GM12878 (cell line): ENCODE measurements at regions not wholly inside any gene's neighbourhood (a gene's known extent, or its start where the extent isn't known, plus 50 kb on each side); places are given as distances from the start of the nearest gene placed in this dataset.

ENCODE experiments used
- ATAC-seq: fragments of 200-7000 bp; cut with Tn5 transposase; 3 replicates; pipeline ENCODE4 v1.9.1; 2020; ENCODE audit warnings: mild to moderate bottlenecking, moderate library complexity
- BruUV-seq: library from RNA; stranded (reverse); fragments of 400-500 nt; replicated peaks from 2 replicates; lab custom pipeline; 2021; lab: Mats Ljungman, UMichigan
- CTCF ChIA-PET: fragments of 300-600 bp; sonication (Branson Sonifier 250); formaldehyde crosslinking; extraction: SDS; loops from one replicate; lab custom pipeline; 2021; ENCODE audit warnings: inconsistent platforms; lab: Yijun Ruan, JAX
- POLR2A ChIA-PET: fragments of 350-600 bp; formaldehyde crosslinking; extraction: SDS; loops from one replicate; lab custom pipeline; 2021; ENCODE audit warnings: inconsistent platforms; lab: Charles Lee
- RAD21 ChIA-PET: fragments of 300-600 bp; sonication (Branson Sonifier 250); formaldehyde crosslinking; loops from one replicate; lab custom pipeline; 2023; ENCODE audit warnings: antibody characterized with exemption; ENCODE audit not compliant: unreplicated experiment; lab: Charles Lee
- SMC1A ChIA-PET: fragments of 300-600 bp; sonication (Branson Sonifier 250); formaldehyde crosslinking; loops from one replicate; lab custom pipeline; 2023; ENCODE audit not compliant: unreplicated experiment, uncharacterized antibody; lab: Charles Lee
- DNase-seq: peaks from one replicate; pipeline ENCODE4 v3.0.0-alpha.2; 2011; ENCODE audit warnings: low read depth, low spot score
- FAIRE-seq: peaks from 3 replicates; lab custom pipeline; 2011; peaks lifted over from hg19 to GRCh38; lab: Jason Lieb, UNC
- H2AFZ ChIP-seq: 2 replicates; pipeline ENCODE4 v1.6.0; 2011; ENCODE audit warnings: low read depth, low read length, control low read depth; ENCODE audit not compliant: control insufficient read depth
- H3K27ac ChIP-seq: 2 replicates; pipeline ENCODE4 v1.5.1; 2011; ENCODE audit warnings: control low read depth; ENCODE audit not compliant: control insufficient read depth, insufficient read depth
- H3K27me3 ChIP-seq, 2 experiments: replicated peaks in 1 of 2; 2 replicates each; pipeline versions ENCODE4 v1.6.0 to v1.6.1; 2011; ENCODE audit warnings: low read length in 1 of 2; ENCODE audit not compliant: control insufficient read depth in 2 of 2, insufficient read depth in 2 of 2
- H3K36me3 ChIP-seq, 2 experiments: 2 replicates each; pipeline ENCODE4 v1.5.1; 2011; ENCODE audit warnings: low read length in 1 of 2; ENCODE audit not compliant: control insufficient read depth in 2 of 2, insufficient read depth in 2 of 2
- H3K4me1 ChIP-seq: 2 replicates; pipeline ENCODE4 v1.6.1; 2011; ENCODE audit warnings: mild to moderate bottlenecking, low read length, moderate library complexity, mixed read lengths; ENCODE audit not compliant: control insufficient read depth, insufficient read depth
- H3K4me2 ChIP-seq: 2 replicates; pipeline ENCODE4 v1.6.0; 2011; ENCODE audit warnings: control low read depth; ENCODE audit not compliant: control insufficient read depth, insufficient read depth
- H3K4me3 ChIP-seq: fragments of 200-600 bp; sonication (generic); 2 replicates; pipeline ENCODE4 v1.5.1; 2016
- H3K79me2 ChIP-seq: 2 replicates; pipeline ENCODE4 v1.6.0; 2011; ENCODE audit warnings: low read length; ENCODE audit not compliant: control insufficient read depth, insufficient read depth
- H3K9ac ChIP-seq: 2 replicates; pipeline ENCODE4 v1.8.0; 2011; ENCODE audit warnings: low read length, control low read depth, mixed read lengths; ENCODE audit not compliant: control insufficient read depth, insufficient read depth
- H3K9me3 ChIP-seq: replicated peaks from 3 replicates; pipeline ENCODE4 v1.5.1; 2011; ENCODE audit warnings: mild to moderate bottlenecking, low read length; ENCODE audit not compliant: control insufficient read depth, insufficient read depth
- H4K20me1 ChIP-seq: 2 replicates; pipeline ENCODE4 v1.6.0; 2011; ENCODE audit not compliant: control insufficient read depth, insufficient read depth
- CREB1 ChIP-seq: IDR thresholded peaks from 2 replicates; pipeline ENCODE4 v1.6.1; 2012; ENCODE audit warnings: low read depth, mild to moderate bottlenecking, inconsistent platforms
- IKZF1 ChIP-seq: fragments of 450-650 bp; conservative IDR thresholded peaks from 2 replicates; pipeline ENCODE4 v1.6.1; 2017; ENCODE audit warnings: antibody characterized with exemption, mild to moderate bottlenecking
- MYB ChIP-seq: fragments of 150-350 bp; IDR thresholded peaks from 2 replicates; pipeline ENCODE4 v1.6.1; 2014; ENCODE audit warnings: mild to moderate bottlenecking, low read depth, low read length, borderline replicate concordance
- NFYA ChIP-seq: IDR thresholded peaks from 2 replicates; pipeline ENCODE4 v1.6.1; 2011; ENCODE audit warnings: low read depth, mild to moderate bottlenecking, low read length, improper control_type of control experiment, borderline replicate concordance
- RAD21 ChIP-seq: IDR thresholded peaks from 2 replicates; pipeline ENCODE4 v1.6.1; 2011; ENCODE audit warnings: mild to moderate bottlenecking, low read depth, low read length, moderate library complexity; ENCODE audit not compliant: insufficient read depth
- RAD51 ChIP-seq: fragments of 450-650 bp; IDR thresholded peaks from 2 replicates; pipeline ENCODE4 v1.6.1; 2016; ENCODE audit warnings: moderate library complexity, mild to moderate bottlenecking, inconsistent platforms
- SMAD1 ChIP-seq: fragments of 450-650 bp; IDR thresholded peaks from 2 replicates; pipeline ENCODE4 v1.6.1; 2018; ENCODE audit warnings: mild to moderate bottlenecking, low read depth; ENCODE audit not compliant: partially characterized antibody
- SMARCA5 ChIP-seq: fragments of 450-650 bp; IDR thresholded peaks from 2 replicates; pipeline ENCODE4 v1.6.1; 2017; ENCODE audit warnings: mild to moderate bottlenecking
- SP1 ChIP-seq: IDR thresholded peaks from one replicate; pipeline ENCODE4 v1.6.1; 2011; ENCODE audit warnings: low read depth, low read length
- ZNF217 ChIP-seq: fragments of 450-650 bp; IDR thresholded peaks from 2 replicates; pipeline ENCODE4 v1.6.1; 2017; ENCODE audit warnings: antibody characterized with exemption, mild to moderate bottlenecking
- ZSCAN29 ChIP-seq: fragments of 450-650 bp; IDR thresholded peaks from 2 replicates; pipeline ENCODE4 v1.6.1; 2017; ENCODE audit warnings: mild to moderate bottlenecking, moderate library complexity
- WGBS: methylation state at CpG from one replicate; pipeline ENCODE4 v1.1.6; 2016; ENCODE audit warnings: low lambda C conversion rate; ENCODE audit not compliant: insufficient replicate concordance, insufficient coverage; ENCODE audit errors: missing lambda C conversion rate; 5-methylcytosine and 5-hydroxymethylcytosine counted together
- in situ Hi-C: fragments of 300-500 bp; cut with MboI; formaldehyde crosslinking; loops from 9 replicates; pipeline ENCODE4 v1.14.3; 2018; ENCODE audit warnings: mixed read lengths
- intact Hi-C: fragments of 100-400 bp; cut with micrococcal nuclease; formaldehyde crosslinking; loops from one replicate; pipeline ENCODE4 v1.14.2; 2022; ENCODE audit not compliant: unreplicated experiment
- TF ChIP-seq, protein P1 (sequence below): fragments of 450-650 bp; IDR thresholded peaks from 2 replicates; pipeline ENCODE4 v1.6.1; 2017; ENCODE audit warnings: mild to moderate bottlenecking, low read depth, inconsistent platforms; ENCODE audit not compliant: poor library complexity, severe bottlenecking
- TF ChIP-seq, protein P2 (sequence below): fragments of 150-350 bp; IDR thresholded peaks from 2 replicates; pipeline ENCODE4 v1.6.1; 2014; ENCODE audit warnings: mild to moderate bottlenecking, low read depth, low read length
- TF ChIP-seq, protein P3 (sequence below): fragments of 450-650 bp; IDR thresholded peaks from 2 replicates; pipeline ENCODE4 v1.6.1; 2016; ENCODE audit warnings: mild to moderate bottlenecking

DNA sequence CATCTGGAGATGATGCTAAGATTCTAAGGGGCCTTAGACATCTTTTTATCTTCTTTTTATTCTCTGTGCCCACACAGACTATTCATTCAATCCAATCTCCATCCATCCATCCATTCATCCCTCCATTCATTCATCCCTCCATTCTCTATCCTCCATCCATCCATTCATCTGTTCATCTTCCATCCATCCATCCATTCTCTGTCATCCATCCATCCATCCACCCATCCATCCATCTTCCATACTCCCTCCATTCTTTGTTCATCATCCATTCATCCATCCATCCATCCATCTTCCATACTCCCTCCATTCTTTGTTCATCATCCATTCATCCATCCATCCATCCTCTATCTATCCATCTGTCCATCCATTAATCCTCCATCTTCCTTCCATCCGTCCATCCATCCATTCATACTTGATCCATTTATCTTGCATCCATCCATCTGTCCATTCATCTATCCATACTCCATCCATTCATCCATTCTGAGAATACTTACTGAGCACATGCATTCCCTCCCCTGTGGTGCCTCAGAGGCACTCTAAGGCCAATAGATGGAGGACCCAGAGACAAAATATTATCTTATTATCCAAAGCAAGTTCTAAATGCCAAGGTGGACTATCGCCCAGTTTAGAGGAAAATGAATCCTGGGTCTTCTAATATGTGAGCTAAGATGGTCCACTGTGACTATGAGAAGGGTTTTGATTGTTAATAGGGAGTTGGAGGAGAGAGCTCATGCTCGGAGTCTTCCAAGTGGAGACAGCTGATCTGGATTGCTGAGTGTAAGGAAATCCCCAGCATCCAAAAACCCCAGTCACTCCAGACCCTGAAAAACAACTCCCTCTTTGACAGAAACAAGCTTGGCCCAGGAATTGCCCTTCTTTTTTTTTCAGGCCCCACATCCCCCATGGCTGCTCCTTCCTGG, 152.6 kb upstream of the MYCN start:
- Histone ChIP-seq H3K4me2 (no peak overlapping the region), H3K9me3 (no peaks in the 10 kb centered on the region), H3K27me3 (peaks cover 0 to 2% of the 10 kb centered on the region in 2 experiments; a peak in 2 of 4 replicates), H4K20me1 (no peaks in the 10 kb centered on the region), H3K79me2 (no peaks in the 10 kb centered on the region), H3K27ac (no peak overlapping the region), H3K36me3 (no peaks in the 10 kb centered on the region), H2AFZ (no peak overlapping the region), H3K4me3 (no peak overlapping the region), H3K4me1 (no peaks in the 10 kb centered on the region), H3K9ac (no peak overlapping the region)
- no peak for ATAC-seq
- in situ Hi-C loops (no loop called here), intact Hi-C loops (no loop called here)
- FAIRE-seq = no peak
- RAD21 ChIA-PET = no interaction called here
- BruUV-seq = no TSS peak
- POLR2A ChIA-PET = no interaction called here
- SMC1A ChIA-PET = no interaction called here
- CTCF ChIA-PET = no interaction called here
- TF ChIP-seq RAD51 (no peak), IKZF1 (no peak), SMARCA5 (no peak), SP1 (no peak), MYB (no peak), NFYA (no peak), SMAD1 (no peak), ZSCAN29 (no peak), CREB1 (no peak), RAD21 (no peak), ZNF217 (no peak)
- TF ChIP-seq, protein P1, sequence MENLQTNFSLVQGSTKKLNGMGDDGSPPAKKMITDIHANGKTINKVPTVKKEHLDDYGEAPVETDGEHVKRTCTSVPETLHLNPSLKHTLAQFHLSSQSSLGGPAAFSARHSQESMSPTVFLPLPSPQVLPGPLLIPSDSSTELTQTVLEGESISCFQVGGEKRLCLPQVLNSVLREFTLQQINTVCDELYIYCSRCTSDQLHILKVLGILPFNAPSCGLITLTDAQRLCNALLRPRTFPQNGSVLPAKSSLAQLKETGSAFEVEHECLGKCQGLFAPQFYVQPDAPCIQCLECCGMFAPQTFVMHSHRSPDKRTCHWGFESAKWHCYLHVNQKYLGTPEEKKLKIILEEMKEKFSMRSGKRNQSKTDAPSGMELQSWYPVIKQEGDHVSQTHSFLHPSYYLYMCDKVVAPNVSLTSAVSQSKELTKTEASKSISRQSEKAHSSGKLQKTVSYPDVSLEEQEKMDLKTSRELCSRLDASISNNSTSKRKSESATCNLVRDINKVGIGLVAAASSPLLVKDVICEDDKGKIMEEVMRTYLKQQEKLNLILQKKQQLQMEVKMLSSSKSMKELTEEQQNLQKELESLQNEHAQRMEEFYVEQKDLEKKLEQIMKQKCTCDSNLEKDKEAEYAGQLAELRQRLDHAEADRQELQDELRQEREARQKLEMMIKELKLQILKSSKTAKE = no peak
- TF ChIP-seq, protein P2, sequence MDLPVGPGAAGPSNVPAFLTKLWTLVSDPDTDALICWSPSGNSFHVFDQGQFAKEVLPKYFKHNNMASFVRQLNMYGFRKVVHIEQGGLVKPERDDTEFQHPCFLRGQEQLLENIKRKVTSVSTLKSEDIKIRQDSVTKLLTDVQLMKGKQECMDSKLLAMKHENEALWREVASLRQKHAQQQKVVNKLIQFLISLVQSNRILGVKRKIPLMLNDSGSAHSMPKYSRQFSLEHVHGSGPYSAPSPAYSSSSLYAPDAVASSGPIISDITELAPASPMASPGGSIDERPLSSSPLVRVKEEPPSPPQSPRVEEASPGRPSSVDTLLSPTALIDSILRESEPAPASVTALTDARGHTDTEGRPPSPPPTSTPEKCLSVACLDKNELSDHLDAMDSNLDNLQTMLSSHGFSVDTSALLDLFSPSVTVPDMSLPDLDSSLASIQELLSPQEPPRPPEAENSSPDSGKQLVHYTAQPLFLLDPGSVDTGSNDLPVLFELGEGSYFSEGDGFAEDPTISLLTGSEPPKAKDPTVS = no peak
- TF ChIP-seq, protein P3, sequence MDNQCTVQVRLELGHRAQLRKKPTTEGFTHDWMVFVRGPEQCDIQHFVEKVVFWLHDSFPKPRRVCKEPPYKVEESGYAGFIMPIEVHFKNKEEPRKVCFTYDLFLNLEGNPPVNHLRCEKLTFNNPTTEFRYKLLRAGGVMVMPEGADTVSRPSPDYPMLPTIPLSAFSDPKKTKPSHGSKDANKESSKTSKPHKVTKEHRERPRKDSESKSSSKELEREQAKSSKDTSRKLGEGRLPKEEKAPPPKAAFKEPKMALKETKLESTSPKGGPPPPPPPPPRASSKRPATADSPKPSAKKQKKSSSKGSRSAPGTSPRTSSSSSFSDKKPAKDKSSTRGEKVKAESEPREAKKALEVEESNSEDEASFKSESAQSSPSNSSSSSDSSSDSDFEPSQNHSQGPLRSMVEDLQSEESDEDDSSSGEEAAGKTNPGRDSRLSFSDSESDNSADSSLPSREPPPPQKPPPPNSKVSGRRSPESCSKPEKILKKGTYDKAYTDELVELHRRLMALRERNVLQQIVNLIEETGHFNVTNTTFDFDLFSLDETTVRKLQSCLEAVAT = no peak
- DNase-seq = no peak
- 0% methylated on average over 3 of the region's 3 CpGs for WGBS
